ENCODE measurements at regions not wholly inside any gene's neighbourhood (a gene's known extent, or its start where the extent isn't known, plus 50 kb on each side); places are given as distances from the start of the nearest gene placed in this dataset.

GRCh38 chr1:84077476-84078107 lies 66.5 kb upstream of the PRKACB start (continued):
- TF ChIP-seq ZBTB40 (IDR thresholded peaks at IDR 0.05) = peak; percentile 66
- TF ChIP-seq ZBTB40 (CRISPR knock-in tag; IDR thresholded peaks at IDR 0.05) = no peak
- no peak for TF ChIP-seq ZNF583 (CRISPR knock-in tag; IDR thresholded peaks at IDR 0.05)
- TF ChIP-seq CBFB (CRISPR knock-in tag; IDR thresholded peaks at IDR 0.05) = no peak
- TF ChIP-seq RFX5 (IDR thresholded peaks at IDR 0.05; ENCODE audit: low read depth, low read length) = no peak
- no peak for TF ChIP-seq CGGBP1 (CRISPR knock-in tag; IDR thresholded peaks at IDR 0.05)
- TF ChIP-seq THRAP3 (IDR thresholded peaks at IDR 0.05; ENCODE audit: borderline replicate concordance) = no peak
- peak; percentile 66; the same call in 1 of the 2 replicates for TF ChIP-seq ZNF395 (CRISPR knock-in tag; IDR thresholded peaks at IDR 0.05)
- TF ChIP-seq DPF2 (IDR thresholded peaks at IDR 0.05) = no peak; the same call in 1 of the 2 replicates
- TF ChIP-seq RHOXF2B (CRISPR knock-in tag; conservative IDR thresholded peaks at IDR 0.05) = no peak
- TF ChIP-seq, protein P1, sequence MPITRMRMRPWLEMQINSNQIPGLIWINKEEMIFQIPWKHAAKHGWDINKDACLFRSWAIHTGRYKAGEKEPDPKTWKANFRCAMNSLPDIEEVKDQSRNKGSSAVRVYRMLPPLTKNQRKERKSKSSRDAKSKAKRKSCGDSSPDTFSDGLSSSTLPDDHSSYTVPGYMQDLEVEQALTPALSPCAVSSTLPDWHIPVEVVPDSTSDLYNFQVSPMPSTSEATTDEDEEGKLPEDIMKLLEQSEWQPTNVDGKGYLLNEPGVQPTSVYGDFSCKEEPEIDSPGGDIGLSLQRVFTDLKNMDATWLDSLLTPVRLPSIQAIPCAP (CRISPR knock-in tag; IDR thresholded peaks at IDR 0.05; ENCODE audit: borderline replicate concordance) = no peak
- TF ChIP-seq RBFOX2 (IDR thresholded peaks at IDR 0.05; ENCODE audit: low read depth, low read length) = peak; percentile 92
- TF ChIP-seq ZNF277 (CRISPR knock-in tag; IDR thresholded peaks at IDR 0.05; ENCODE audit: borderline replicate concordance) = no peak
- TF ChIP-seq DACH1 (IDR thresholded peaks at IDR 0.05; ENCODE audit: partially characterized antibody) = no peak
- TF ChIP-seq MAFG (tag; conservative IDR thresholded peaks at IDR 0.05) = no peak
- TF ChIP-seq STAT5A (IDR thresholded peaks at IDR 0.05; ENCODE audit: borderline replicate concordance, low read length) = no peak
- no peak for TF ChIP-seq NELFE (IDR thresholded peaks at IDR 0.05; ENCODE audit: insufficient read depth, insufficient read length)

Measured in K562 (cell line).